IPS-15b (cell line): ENCODE measurements at regions not wholly inside any gene's neighbourhood (a gene's known extent, or its start where the extent isn't known, plus 50 kb on each side); places are given as distances from the start of the nearest gene placed in this dataset.
"Not testable (repeated sequence)": the region's sequence is repeated elsewhere in the genome, so short reads cannot be mapped to it uniquely, and the experiment has no call there.

Source experiments
- H3K27me3 ChIP-seq: one replicate; pipeline ENCODE4 v1.6.1; 2013; ENCODE audit warnings: low read length; ENCODE audit not compliant: control insufficient read depth, insufficient read depth
- H3K36me3 ChIP-seq: one replicate; pipeline ENCODE4 v1.6.1; 2013; ENCODE audit warnings: low read length; ENCODE audit not compliant: control insufficient read depth, insufficient read depth
- H3K4me1 ChIP-seq: one replicate; pipeline ENCODE4 v1.6.1; 2013; ENCODE audit warnings: mild to moderate bottlenecking, low read length; ENCODE audit not compliant: control insufficient read depth, insufficient read depth
- H3K4me3 ChIP-seq: one replicate; pipeline ENCODE4 v1.5.1; 2013; ENCODE audit warnings: low read depth, low read length
- H3K9ac ChIP-seq: one replicate; pipeline ENCODE4 v1.6.1; 2013; ENCODE audit warnings: low read depth, mild to moderate bottlenecking, low read length
- H3K9me3 ChIP-seq: one replicate; pipeline ENCODE4 v1.6.1; 2013; ENCODE audit warnings: mild to moderate bottlenecking, low read length; ENCODE audit not compliant: control insufficient read depth, insufficient read depth

DNA sequence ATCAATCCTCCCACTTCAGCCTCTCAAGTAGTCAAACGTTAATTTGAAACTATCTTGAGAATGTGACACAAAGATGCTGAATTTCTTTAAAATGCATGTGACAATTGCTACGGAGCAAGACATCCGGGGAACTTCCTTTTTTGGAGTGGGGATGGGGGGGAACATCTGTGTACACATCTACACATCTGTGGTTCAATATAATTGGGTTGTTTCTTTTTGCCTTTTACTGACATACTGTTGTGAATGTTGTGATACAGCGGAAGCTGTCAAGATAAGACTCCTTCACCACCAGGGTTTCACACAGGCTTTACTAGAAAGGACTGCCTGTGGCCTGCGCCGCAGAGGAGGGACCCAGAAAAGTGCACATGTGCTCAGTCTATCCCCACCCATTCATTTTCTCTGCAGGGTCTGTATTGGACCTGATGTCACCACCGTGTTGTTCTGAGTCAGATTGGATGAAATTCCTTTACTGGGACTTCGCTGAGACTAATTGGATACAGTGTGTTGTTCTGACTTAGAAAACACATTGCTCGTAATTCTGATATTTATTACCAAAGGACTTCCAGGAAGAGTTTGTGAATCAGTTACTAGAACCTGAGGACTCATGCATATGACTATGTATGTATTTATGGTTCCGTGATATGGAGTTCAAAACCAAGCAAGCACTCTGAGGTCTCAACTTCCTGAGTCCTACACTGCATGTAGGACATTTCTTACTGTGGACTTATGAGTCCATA, 98.7 kb upstream of the SGK1 start:
- no peaks in the 10 kb centered on the region for H3K27me3 ChIP-seq
- no peak overlapping the region for H3K9ac ChIP-seq
- H3K9me3 ChIP-seq: peaks cover 4% of the 10 kb centered on the region
- H3K36me3 ChIP-seq: no peaks in the 10 kb centered on the region
- H3K4me3 ChIP-seq: no peak overlapping the region
- no peaks in the 10 kb centered on the region for H3K4me1 ChIP-seq

DNA sequence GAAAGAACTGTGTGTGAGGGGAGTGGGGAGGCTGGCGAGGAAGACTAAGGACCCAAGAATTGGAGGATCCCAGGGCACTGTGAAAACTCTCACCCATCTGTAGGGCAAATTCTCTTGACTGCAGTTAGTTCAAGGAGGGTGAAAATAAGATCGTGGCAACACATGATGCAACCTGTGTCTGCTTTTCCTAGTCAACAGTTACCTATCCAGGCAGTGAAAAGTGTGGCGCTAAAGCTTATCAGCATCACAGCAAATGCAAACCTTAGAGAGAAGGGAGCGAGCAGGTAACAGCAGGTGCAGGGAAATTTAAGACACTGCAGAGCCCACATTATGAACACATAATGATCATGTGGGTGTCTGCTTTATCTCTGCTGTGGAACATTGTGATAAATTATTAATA, 97.7 kb upstream of the SGK1 start:
- Histone ChIP-seq H3K4me1 (no peaks in the 10 kb centered on the region), H3K27me3 (no peaks in the 10 kb centered on the region), H3K9me3 (no peaks in the 10 kb centered on the region), H3K4me3 (no peak overlapping the region), H3K36me3 (no peaks in the 10 kb centered on the region), H3K9ac (no peak overlapping the region)

DNA sequence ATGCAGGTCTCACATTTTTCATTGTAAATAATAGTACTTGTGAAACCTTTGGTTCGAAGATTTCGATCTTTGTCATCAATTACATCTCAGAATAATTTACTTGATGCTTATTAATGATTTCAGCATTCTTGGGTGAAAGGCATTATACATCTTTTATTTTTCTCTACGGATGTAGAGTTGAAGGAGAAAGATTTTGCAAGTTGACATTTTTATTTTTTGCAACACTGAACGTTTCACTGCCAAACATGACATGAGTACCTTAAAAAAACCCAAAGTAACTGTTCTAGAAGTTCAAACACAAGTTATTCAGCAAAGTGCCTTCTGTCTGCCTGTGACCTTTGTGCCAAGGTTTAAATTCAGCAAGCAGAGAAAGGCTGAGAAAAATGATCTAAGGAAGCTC, 97.3 kb upstream of the SGK1 start:
- H3K36me3 ChIP-seq: no peaks in the 10 kb centered on the region
- H3K27me3 ChIP-seq: no peaks in the 10 kb centered on the region
- no peaks in the 10 kb centered on the region for H3K9me3 ChIP-seq
- H3K9ac ChIP-seq: no peak overlapping the region
- H3K4me3 ChIP-seq: no peak overlapping the region
- H3K4me1 ChIP-seq: no peaks in the 10 kb centered on the region

DNA sequence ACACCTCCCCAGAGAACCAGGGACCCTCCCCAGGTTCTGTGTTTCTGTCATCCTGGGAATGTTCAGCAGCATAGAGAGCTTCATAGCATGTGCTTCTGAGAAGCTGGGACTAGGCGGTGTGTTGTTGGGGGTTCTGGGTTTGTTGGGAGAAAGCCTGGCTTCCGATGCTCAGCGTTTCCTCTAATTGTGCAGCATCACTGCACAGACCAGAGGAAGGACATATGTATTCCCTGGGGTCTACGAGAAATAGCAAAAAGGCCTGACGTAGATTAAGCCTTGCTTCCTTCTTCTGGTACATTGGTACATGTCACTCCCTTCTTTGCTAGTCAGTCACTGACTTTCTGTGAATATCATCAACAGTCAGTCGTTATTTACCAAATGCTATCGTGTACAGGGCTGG, 96.9 kb upstream of the SGK1 start:
- Histone ChIP-seq H3K4me1 (no peaks in the 10 kb centered on the region), H3K9me3 (no peaks in the 10 kb centered on the region), H3K36me3 (no peaks in the 10 kb centered on the region), H3K27me3 (no peaks in the 10 kb centered on the region), H3K4me3 (no peak overlapping the region), H3K9ac (no peak overlapping the region)

DNA sequence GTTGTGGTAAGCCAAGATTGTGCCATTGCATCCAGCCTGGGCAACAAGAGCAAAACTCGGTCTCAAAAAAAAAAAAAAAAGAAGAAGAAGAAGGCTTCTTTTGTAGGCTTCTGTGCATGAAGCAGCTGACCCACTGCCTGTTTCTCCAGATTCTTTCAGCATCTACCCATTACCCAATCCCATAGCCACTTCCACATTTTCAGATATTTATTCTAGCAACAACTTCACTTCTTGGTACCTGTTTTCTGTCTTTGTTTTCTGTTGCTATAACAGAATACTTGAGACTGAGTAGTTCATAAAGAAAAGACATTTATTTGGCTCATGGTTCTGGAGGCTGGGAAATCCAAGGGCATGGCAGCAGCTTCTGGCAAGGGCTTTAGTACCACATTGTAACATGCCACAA, 95.3 kb upstream of the SGK1 start:
- H3K9ac ChIP-seq: no peak overlapping the region
- no peaks in the 10 kb centered on the region for H3K9me3 ChIP-seq
- H3K4me3 ChIP-seq: no peak overlapping the region
- no peaks in the 10 kb centered on the region for H3K36me3 ChIP-seq
- no peaks in the 10 kb centered on the region for H3K4me1 ChIP-seq
- H3K27me3 ChIP-seq: no peaks in the 10 kb centered on the region

DNA sequence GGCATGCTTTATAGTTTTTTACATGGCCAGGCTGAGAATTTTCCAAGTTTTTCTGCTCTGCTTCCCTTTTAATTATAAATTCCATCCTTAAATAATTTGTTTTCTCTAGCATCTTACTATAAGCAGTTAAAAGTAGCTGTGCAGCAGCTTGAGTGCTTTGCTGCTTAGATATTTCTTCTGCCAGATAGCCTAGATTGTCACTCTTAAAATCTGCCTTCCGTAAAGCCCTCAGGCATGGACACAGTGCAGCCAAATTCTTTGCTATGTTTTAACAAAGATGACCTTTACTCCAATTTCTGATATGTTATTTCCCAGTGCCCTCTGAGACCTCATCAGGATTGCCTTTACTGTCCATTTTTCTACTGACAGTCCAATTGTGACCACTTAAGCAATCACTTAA, 92.6 kb upstream of the SGK1 start:
- Histone ChIP-seq H3K27me3 (no peaks in the 10 kb centered on the region), H3K4me1 (peaks cover 4% of the 10 kb centered on the region), H3K9ac (no peak overlapping the region), H3K9me3 (no peaks in the 10 kb centered on the region), H3K36me3 (no peaks in the 10 kb centered on the region), H3K4me3 (no peak overlapping the region)

DNA sequence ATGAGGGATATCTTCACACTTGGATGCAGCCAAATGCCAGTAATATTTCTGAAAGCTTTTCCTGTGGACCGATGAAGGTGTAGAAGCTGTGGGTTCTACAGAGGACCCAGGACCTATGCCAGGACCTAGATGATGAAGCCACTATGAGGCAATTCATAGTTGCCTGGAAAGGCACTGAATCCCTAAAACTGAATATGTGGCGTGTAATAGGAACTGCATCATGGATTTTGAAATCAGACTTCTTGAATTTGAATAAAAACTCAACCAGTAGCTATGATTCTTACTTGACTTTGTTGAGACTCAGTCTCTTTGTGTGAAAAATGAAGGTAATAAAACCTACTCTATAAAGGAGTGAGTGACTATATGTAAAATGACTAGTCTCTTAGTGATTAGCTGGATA, 89.9 kb upstream of the SGK1 start:
- Histone ChIP-seq H3K4me1 (peaks cover 10% of the 10 kb centered on the region), H3K9me3 (no peaks in the 10 kb centered on the region), H3K27me3 (no peaks in the 10 kb centered on the region), H3K4me3 (no peak overlapping the region), H3K36me3 (no peaks in the 10 kb centered on the region), H3K9ac (no peak overlapping the region)

DNA sequence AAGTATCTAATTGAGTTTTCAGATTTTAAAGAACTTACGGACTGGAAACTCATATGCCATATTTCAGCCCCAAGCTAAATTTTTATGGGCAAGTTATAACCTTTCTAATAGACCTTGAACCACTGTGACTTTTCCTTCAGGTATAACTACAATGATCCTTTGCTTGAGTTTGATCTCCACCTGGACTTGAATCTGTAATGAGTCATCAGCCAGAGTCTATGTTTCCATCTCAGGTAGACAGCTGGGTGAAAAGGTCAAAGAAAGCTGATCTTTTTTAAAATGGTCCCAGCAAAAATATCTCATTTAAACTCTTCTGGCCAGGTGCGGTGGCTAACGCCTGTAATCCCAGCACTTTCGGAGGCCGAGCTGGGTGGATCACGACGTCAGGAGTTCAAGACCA, 88.4 kb upstream of the SGK1 start:
- Histone ChIP-seq H3K9me3 (no peaks in the 10 kb centered on the region), H3K27me3 (no peaks in the 10 kb centered on the region), H3K4me3 (no peak overlapping the region), H3K4me1 (peaks cover 10% of the 10 kb centered on the region), H3K36me3 (no peaks in the 10 kb centered on the region), H3K9ac (no peak overlapping the region)

DNA sequence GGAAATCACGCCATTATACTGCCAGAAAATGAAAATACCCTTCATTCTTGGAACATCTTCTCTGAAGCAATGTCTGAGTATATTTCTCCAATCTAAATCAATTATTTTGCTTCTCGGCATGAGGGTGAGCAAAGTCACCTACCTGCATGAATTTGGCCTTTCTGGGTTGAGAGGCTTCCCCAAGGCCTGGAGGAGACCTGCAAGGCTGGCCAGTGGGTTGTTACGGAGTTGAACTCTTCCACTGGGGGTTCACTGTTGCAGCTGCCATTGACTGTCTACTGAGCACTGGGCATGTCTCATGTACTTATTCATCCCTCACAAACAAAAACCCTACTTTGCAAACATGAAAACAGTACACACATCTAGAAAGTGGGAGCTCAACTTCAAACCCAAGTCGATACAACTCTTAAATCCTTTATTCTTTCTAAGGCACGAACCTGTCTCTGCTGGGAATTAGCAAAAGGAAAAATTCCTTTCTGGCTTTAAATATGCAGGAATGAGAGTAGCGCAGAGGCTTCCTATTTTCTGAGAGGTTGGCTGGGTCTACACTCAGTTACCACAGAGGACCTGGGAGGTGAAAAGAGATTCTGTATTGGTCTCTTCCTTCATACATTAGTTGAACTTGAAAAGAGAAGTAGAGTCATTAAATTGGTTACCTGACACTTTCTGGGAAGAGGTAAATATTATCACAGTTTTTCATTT, 87.6 kb upstream of the SGK1 start:
- H3K9me3 ChIP-seq: no peaks in the 10 kb centered on the region
- no peak overlapping the region for H3K9ac ChIP-seq
- H3K4me3 ChIP-seq: no peak overlapping the region
- no peaks in the 10 kb centered on the region for H3K36me3 ChIP-seq
- H3K4me1 ChIP-seq: peaks cover 17% of the 10 kb centered on the region
- no peaks in the 10 kb centered on the region for H3K27me3 ChIP-seq

DNA sequence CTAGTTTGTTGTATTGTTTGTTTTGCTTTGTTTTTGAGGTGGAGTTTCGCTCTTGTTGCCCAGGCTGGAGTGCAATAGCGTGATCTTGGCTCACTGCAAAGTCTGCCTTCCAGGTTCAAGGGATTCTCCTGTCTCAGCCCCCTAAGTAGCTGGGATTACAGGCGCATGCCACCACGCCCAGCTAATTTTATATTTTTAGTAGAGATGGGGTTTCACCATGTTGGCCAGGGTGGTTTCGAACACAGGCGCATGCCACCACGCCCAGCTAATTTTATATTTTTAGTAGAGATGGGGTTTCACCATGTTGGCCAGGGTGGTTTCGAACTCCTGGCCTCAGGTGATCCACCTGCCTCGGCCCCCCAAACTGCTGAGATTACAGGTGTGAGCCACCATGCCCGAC, 85.4 kb upstream of the SGK1 start:
- not testable (repeated sequence) for H3K4me3 ChIP-seq
- H3K4me1 ChIP-seq: peaks cover 17% of the 10 kb centered on the region

DNA sequence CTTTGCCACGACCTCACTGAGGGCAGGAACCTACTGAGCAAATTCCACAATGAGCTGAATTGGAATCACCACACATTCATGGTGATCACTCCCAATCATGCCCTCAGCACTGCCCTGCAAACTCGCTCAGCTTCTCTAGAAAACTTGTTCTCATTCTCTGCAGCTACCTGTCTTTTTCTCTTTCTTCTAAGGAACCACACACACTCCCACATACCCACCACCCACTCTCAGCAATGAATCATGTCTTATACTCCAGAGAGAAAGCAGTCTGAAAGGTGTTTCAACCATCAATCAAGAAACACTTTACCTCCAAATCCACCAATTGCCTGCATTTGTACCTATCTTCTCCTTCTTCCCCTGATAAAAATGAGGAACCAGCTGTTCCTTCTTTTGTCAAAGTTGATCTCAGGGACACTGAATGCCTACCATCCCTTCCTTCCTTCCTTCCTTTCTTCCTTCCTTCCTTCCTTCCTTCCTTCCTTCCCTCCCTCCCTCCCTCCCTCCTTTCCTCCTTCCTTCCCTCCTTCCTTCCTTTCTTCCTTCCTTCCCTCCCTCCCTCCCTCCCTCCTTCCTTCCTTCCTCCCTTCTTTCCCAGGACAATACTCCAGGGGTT, 84.6 kb upstream of the SGK1 start:
- H3K36me3 ChIP-seq: no peaks in the 10 kb centered on the region
- no peaks in the 10 kb centered on the region for H3K27me3 ChIP-seq
- H3K4me3 ChIP-seq: no peak overlapping the region
- H3K9me3 ChIP-seq: no peaks in the 10 kb centered on the region
- peaks cover 17% of the 10 kb centered on the region for H3K4me1 ChIP-seq
- H3K9ac ChIP-seq: no peak overlapping the region

More for the DNA sequence above, 85.4 kb upstream of the SGK1 start:
- not testable (repeated sequence) for H3K9me3 ChIP-seq, H3K9ac ChIP-seq, H3K27me3 ChIP-seq, H3K36me3 ChIP-seq

DNA sequence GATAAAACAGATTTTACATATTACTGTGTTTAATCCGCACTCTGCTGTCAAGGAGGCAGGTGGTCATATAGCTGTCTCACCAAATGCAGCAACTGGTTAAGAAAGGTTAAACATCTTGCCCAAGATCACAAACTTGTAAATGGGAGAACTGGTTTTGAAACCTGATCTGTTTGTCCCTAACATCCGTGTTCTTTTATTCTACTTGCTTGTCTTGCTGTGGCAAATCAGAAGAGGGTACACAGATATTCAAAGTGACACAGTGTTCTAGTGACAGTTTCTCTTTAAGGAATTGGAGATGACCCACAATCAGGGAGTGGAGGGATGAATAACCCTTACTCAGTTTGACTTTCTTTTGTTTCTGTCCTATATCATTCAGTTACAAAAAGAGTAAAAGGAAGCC, 83.0 kb upstream of the SGK1 start:
- no peaks in the 10 kb centered on the region for H3K27me3 ChIP-seq
- no peaks in the 10 kb centered on the region for H3K9me3 ChIP-seq
- no peak overlapping the region for H3K9ac ChIP-seq
- H3K36me3 ChIP-seq: no peaks in the 10 kb centered on the region
- no peak overlapping the region for H3K4me3 ChIP-seq
- peaks cover 15% of the 10 kb centered on the region for H3K4me1 ChIP-seq
